Activated naive CD4-positive, alpha-beta T cell treated with anti-CD3 and anti-CD28 coated beads, Interleukin-2, amount 50 U/mL, for 16 hours (primary cell): ENCODE measurements at regions not wholly inside any gene's neighbourhood (a gene's known extent, or its start where the extent isn't known, plus 50 kb on each side); places are given as distances from the start of the nearest gene placed in this dataset.

Experiments used
- DNase-seq: peaks from one replicate; pipeline ENCODE4 v3.0.0-alpha.2; 2020

- DNase-seq = no peak
Observed at GRCh38 chr3:107992976-107993684, 97.7 kb downstream of the CD47 start.

GRCh38 chr3:107990926-107991325, 99.9 kb downstream of the CD47 start:
- DNase-seq = no peak

- DNase-seq = no peak
Observed at GRCh38 chr3:107990433-107990832, 100.4 kb downstream of the CD47 start.

- DNase-seq = no peak
Observed at GRCh38 chr3:107989661-107990060, 101.2 kb downstream of the CD47 start.

GRCh38 chr3:107988460-107989175, 102.2 kb downstream of the CD47 start:
- no peak for DNase-seq

GRCh38 chr3:107987036-107987939, 103.5 kb downstream of the CD47 start:
- DNase-seq = no peak

- no peak for DNase-seq
Observed at GRCh38 chr3:107986505-107986904, 104.3 kb downstream of the CD47 start.

- peak; percentile 10 for DNase-seq
Observed at GRCh38 chr3:107985496-107985895, 105.3 kb downstream of the CD47 start.

- no peak for DNase-seq
Observed at GRCh38 chr3:107983247-107983646, 107.6 kb downstream of the CD47 start.

- DNase-seq = no peak
Observed at GRCh38 chr3:107982165-107982564, 108.7 kb downstream of the CD47 start.

GRCh38 chr3:107981471-107982111, 109.2 kb downstream of the CD47 start:
- no peak for DNase-seq

GRCh38 chr3:107979538-107979937, 111.3 kb downstream of the CD47 start:
- no peak for DNase-seq

GRCh38 chr3:107978131-107979055, 112.4 kb downstream of the CD47 start:
- DNase-seq = no peak

GRCh38 chr3:107977221-107978130, 113.4 kb downstream of the CD47 start:
- DNase-seq = no peak

- no peak for DNase-seq
Observed at GRCh38 chr3:107976202-107976800, 114.5 kb downstream of the CD47 start.

- no peak for DNase-seq
Observed at GRCh38 chr3:107975529-107976201, 115.2 kb downstream of the CD47 start.

GRCh38 chr3:107973961-107974360, 116.9 kb downstream of the CD47 start:
- DNase-seq = no peak

GRCh38 chr3:107973152-107973551, 117.7 kb downstream of the CD47 start:
- DNase-seq = no peak

- DNase-seq = no peak
Observed at GRCh38 chr3:107970993-107971580, 119.7 kb downstream of the CD47 start.
